HG02938 (cell line): ENCODE measurements at regions not wholly inside any gene's neighbourhood (a gene's known extent, or its start where the extent isn't known, plus 50 kb on each side); places are given as distances from the start of the nearest gene placed in this dataset.

Experiments used
- ATAC-seq: cut with Tn5 transposase; IDR thresholded peaks from one replicate; pipeline ENCODE4 v1.9.1; 2021; ENCODE audit warnings: mild to moderate bottlenecking, moderate library complexity; ENCODE audit not compliant: unreplicated experiment

DNA sequence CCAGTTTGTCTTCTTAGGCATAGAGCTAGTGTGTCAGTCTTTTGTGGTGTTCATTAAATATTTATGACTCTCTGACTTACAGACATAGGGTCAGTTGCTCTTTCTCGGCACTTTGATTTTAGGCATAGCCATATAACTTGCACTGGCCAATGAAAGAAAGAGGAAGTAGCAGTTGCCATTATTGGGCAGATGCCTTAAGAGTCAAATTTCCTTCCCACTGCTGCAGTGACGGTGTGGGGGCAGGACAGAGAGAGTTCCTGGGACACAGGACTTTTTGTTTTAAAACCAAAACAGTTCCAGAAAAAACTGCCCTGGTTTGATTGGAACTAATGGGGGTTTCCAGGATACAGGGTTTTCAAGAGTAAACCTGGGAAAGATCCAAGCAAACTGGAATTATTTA, 60.2 kb upstream of the PHF14 start:
- ATAC-seq: no peak

DNA sequence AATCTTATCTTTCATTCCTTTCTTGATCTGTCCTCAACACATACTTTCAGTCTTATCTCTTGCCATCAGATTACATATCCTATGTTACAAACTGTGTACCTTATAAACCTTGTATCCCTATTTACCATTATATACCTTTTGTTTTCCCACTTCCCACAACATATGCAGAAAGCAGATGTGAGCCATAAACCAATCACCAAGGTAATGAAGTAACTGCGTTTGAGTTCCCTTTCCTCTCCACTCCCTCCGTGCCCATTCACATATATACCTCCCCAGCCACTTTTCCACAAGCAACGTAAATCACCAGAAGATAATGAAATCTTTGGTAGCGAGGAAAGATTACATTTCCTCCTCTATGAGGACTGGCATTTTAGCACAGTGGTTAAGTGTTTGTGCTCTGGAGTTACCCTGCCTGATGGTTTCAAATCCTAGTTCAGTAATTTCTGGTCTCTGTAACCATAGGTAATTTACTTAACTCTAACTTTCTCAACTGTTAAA, 55.5 kb upstream of the PHF14 start:
- ATAC-seq: no peak

DNA sequence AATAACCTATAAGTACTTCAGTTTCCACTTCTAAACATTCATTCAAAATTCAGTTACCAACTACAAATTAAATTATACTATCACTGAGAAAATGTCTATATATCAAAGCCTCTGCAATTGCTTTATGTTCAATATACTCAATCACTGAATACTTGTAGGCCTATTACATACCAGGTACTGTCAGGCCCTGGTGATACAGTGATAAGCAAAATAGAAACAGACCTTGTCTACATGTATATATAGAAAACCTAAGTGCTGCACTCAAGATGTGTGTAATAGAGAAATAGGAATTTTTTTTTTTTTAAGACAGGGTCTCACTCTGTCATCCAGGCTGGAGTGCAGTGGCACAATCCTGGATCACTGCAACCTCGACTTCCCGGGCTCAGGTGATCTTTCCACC, 53.7 kb upstream of the PHF14 start:
- no peak for ATAC-seq
